OCI-LY3 (cell line): ENCODE measurements at regions not wholly inside any gene's neighbourhood (a gene's known extent, or its start where the extent isn't known, plus 50 kb on each side); places are given as distances from the start of the nearest gene placed in this dataset.

Experiments
- CTCF ChIP-seq: fragments of 200-600, 300-600 bp; sonication (generic); IDR thresholded peaks from 2 replicates; pipeline ENCODE4 v1.5.1; 2014; ENCODE audit warnings: antibody characterized with exemption, low read length, low read depth
- EZH2phosphoT487 ChIP-seq: fragments of 200-600 bp; shearing (Covaris generic); IDR thresholded peaks from 2 replicates; pipeline ENCODE4 v1.6.1; 2018; ENCODE audit warnings: antibody characterized with exemption, mixed run types, low read depth

GRCh38 chr3:174387736-174388135, 471.4 kb upstream of the NAALADL2 start:
- TF ChIP-seq CTCF, result no peak
- TF ChIP-seq EZH2phosphoT487, result no peak
